ENCODE measurements at regions not wholly inside any gene's neighbourhood (a gene's known extent, or its start where the extent isn't known, plus 50 kb on each side); places are given as distances from the start of the nearest gene placed in this dataset.
A peak's percentile ranks its signal among the peaks of the same experiment; 100 is the strongest.

- TF ChIP-seq GMEB1 (CRISPR knock-in tag; IDR thresholded peaks at IDR 0.05; ENCODE audit: borderline replicate concordance), result no peak
- no peak for TF ChIP-seq GABPA (IDR thresholded peaks at IDR 0.05; ENCODE audit: low read depth, low read length)
- TF ChIP-seq GABPA (CRISPR knock-in tag; IDR thresholded peaks at IDR 0.05; ENCODE audit: low read depth), result no peak
- no peak for TF ChIP-seq ATRX (CRISPR knock-in tag; IDR thresholded peaks at IDR 0.05; ENCODE audit: borderline replicate concordance)
- no peak for TF ChIP-seq MYC (CRISPR knock-in tag; IDR thresholded peaks at IDR 0.05; ENCODE audit: borderline replicate concordance)
- no peak for TF ChIP-seq CHD2 (IDR thresholded peaks at IDR 0.05; ENCODE audit: low read depth, low read length)
- no peak for TF ChIP-seq NAIF1 (CRISPR knock-in tag; IDR thresholded peaks at IDR 0.05; ENCODE audit: borderline replicate concordance)
- TF ChIP-seq SALL1 (CRISPR knock-in tag; IDR thresholded peaks at IDR 0.05), result peak; percentile 52; the same call in 1 of the 2 replicates
- peak; percentile 85 for TF ChIP-seq CEBPB (IDR thresholded peaks at IDR 0.05; ENCODE audit: borderline replicate concordance, low read depth, low read length)
- TF ChIP-seq ZBTB8A (CRISPR knock-in tag; IDR thresholded peaks at IDR 0.05; ENCODE audit: borderline replicate concordance, low read depth), result no peak; the same call in 1 of the 2 replicates
- no peak for TF ChIP-seq ZNF839 (CRISPR knock-in tag; IDR thresholded peaks at IDR 0.05; ENCODE audit: borderline replicate concordance)
- TF ChIP-seq KLF13 (CRISPR knock-in tag; IDR thresholded peaks at IDR 0.05), result no peak
- no peak for TF ChIP-seq SOX13 (IDR thresholded peaks at IDR 0.05)
- TF ChIP-seq SOX13 (CRISPR knock-in tag; conservative IDR thresholded peaks at IDR 0.05 in 1 of 2, IDR thresholded peaks at IDR 0.05 in 1 of 2), result peak in 1 of 2 experiments; percentile 54; a peak in 2 of 4 replicates
- TF ChIP-seq ZNF512 (CRISPR knock-in tag; IDR thresholded peaks at IDR 0.05), result no peak
- no peak for TF ChIP-seq NPAS2 (CRISPR knock-in tag; IDR thresholded peaks at IDR 0.05; ENCODE audit: borderline replicate concordance)
- TF ChIP-seq, protein P1, sequence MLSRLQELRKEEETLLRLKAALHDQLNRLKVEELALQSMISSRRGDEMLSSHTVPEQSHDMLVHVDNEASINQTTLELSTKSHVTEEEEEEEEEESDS (CRISPR knock-in tag; IDR thresholded peaks at IDR 0.05; ENCODE audit: borderline replicate concordance), result no peak
- TF ChIP-seq ZNF703 (CRISPR knock-in tag; IDR thresholded peaks at IDR 0.05; ENCODE audit: borderline replicate concordance), result no peak
- TF ChIP-seq, protein P2, sequence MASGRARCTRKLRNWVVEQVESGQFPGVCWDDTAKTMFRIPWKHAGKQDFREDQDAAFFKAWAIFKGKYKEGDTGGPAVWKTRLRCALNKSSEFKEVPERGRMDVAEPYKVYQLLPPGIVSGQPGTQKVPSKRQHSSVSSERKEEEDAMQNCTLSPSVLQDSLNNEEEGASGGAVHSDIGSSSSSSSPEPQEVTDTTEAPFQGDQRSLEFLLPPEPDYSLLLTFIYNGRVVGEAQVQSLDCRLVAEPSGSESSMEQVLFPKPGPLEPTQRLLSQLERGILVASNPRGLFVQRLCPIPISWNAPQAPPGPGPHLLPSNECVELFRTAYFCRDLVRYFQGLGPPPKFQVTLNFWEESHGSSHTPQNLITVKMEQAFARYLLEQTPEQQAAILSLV (CRISPR knock-in tag; IDR thresholded peaks at IDR 0.05; ENCODE audit: borderline replicate concordance), result no peak
- TF ChIP-seq KAT7 (CRISPR knock-in tag; IDR thresholded peaks at IDR 0.05; ENCODE audit: borderline replicate concordance), result no peak
- TF ChIP-seq ZNF30 (CRISPR knock-in tag; IDR thresholded peaks at IDR 0.05), result no peak
- 0 out of 2 replicates have a peak, but pooled peaks have one; percentile 12 for TF ChIP-seq ZFX (CRISPR knock-in tag; IDR thresholded peaks at IDR 0.05; ENCODE audit: low read depth)
- no peak for TF ChIP-seq SOX6 (IDR thresholded peaks at IDR 0.05)
- TF ChIP-seq SOX6 (CRISPR knock-in tag; IDR thresholded peaks at IDR 0.05), result peak; percentile 59
- TF ChIP-seq, protein P3, sequence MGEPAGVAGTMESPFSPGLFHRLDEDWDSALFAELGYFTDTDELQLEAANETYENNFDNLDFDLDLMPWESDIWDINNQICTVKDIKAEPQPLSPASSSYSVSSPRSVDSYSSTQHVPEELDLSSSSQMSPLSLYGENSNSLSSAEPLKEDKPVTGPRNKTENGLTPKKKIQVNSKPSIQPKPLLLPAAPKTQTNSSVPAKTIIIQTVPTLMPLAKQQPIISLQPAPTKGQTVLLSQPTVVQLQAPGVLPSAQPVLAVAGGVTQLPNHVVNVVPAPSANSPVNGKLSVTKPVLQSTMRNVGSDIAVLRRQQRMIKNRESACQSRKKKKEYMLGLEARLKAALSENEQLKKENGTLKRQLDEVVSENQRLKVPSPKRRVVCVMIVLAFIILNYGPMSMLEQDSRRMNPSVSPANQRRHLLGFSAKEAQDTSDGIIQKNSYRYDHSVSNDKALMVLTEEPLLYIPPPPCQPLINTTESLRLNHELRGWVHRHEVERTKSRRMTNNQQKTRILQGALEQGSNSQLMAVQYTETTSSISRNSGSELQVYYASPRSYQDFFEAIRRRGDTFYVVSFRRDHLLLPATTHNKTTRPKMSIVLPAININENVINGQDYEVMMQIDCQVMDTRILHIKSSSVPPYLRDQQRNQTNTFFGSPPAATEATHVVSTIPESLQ (CRISPR knock-in tag; conservative IDR thresholded peaks at IDR 0.05), result no peak
These were observed 66.1 kb upstream of the SMOX start (continued) for GRCh38 chr20:4082406-4083097.
